GM19035 (cell line): ENCODE measurements at regions not wholly inside any gene's neighbourhood (a gene's known extent, or its start where the extent isn't known, plus 50 kb on each side); places are given as distances from the start of the nearest gene placed in this dataset.

Source experiments
- ATAC-seq: cut with Tn5 transposase; IDR thresholded peaks from one replicate; pipeline ENCODE4 v1.9.1; 2021; ENCODE audit not compliant: unreplicated experiment

DNA sequence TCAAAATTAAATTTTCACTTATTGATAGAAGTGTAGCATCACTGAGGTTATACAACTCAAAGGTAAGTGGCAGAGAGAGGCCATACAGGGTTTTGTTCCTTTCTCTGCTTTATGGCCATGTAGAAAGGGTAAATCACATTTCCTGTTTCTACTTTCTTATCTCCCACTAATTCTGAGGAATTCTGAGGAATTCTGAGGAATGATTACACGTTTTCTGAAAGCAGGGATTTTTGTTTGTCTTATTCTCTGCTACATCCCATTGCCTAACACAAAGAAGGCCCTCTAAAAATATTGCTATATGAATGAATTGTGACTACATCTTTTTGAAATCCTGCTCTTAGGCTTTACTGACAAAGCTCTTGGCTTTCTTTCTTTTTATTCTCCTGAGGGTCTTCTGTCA, 516.9 kb upstream of the ZNF608 start:
- no peak for ATAC-seq

DNA sequence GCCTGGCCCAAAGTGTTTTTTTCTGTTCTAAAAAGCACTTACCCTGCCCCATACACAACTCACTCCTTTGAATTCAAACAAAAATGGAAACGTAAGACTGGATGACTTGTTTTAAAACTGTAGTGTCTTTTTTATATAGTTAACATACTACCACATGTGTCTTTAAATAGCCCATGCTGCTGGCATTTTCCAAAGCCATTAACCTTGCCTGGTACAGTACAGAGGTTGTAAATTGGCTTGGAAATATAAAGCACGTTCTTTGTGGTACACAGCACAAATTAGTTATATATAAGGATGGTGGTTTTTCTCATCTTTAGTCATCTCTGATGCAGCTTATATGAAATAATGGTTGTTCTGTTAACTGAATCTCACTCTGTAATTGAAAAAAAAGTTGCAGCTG, 519.7 kb upstream of the ZNF608 start:
- ATAC-seq = no peak

DNA sequence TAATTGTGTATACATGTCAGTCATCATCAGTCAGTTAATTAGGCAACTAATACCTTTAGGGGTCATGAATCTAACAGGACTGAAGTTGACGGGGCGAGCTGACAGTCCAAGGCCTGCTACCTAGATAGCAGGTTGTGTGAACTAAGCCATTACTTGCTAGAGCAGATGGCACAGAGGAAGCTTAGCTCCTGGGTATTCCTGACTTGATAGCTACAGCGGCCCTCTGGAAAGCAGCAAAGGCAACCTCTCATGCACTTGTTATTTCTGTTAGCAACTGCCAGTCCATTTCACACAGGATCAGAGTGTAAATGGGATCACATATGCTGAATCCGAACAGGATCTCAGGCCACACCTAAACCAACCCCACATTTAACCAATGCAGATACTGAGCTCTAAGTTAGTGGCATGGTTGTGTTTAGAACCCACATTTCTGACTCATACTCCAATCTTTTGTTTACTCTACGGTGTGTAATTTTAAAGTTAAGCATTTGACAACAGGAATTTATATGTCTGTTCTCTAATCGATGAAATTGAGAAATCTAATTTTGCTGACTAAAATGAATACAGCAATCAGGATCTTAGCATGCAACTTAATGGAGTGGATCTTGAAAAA, 521.3 kb upstream of the ZNF608 start:
- ATAC-seq = no peak

DNA sequence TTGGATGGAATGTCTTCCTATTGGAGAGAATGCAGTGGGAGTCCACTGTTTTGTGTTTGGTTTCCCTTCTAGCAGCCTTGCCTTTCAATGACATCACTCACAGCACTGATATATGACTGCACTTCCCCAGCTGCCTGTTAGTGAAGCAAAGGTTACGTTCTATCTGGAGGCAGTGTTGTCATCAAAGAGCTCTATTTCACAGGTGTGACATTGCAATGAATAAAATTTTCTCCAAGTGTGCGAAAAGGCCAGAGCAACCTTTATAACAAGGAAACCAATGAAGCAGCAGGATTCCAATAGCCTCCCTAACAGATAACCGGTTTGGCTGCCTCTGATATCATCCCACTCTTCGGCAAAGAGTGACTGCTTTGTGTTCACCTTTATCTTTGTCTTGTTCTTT, 523.5 kb upstream of the ZNF608 start:
- ATAC-seq = no peak

DNA sequence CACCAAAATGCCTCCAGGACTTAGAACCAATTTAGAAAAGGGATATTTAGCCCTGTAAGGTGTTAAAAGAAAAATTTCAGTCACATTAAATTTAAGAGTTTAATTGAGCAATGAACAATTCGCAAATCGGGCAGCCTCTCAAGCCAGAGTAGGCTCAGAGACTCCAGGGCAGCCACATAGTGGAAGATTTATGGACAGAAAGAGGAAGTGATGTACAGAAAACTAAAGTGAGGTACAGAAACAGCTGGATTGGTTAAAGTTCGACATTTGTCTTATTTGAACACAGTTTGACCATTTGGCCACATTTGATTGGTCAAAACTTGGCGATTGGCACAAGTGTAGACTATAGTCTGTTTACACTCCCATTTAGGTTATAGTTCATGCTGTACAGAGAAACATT, 525.9 kb upstream of the ZNF608 start:
- ATAC-seq = no peak

DNA sequence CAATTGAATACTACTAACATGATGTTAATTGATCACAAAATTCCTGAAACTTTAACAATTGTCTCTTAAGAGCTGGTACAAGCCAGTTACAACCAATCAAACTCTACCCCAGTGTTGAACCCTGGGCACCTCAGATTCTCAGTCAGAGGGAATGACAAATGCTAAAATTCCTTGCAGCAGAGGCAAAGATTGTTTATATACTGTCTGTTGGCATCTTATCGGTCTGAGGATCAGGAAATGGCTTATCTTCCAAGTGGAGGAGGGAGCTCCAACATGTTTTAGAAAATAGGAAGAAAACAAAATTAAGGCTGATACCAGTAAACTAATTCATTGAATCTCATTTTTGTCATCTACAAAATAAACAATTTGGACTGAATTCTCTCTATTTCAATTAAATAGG, 527.8 kb upstream of the ZNF608 start:
- ATAC-seq = no peak

DNA sequence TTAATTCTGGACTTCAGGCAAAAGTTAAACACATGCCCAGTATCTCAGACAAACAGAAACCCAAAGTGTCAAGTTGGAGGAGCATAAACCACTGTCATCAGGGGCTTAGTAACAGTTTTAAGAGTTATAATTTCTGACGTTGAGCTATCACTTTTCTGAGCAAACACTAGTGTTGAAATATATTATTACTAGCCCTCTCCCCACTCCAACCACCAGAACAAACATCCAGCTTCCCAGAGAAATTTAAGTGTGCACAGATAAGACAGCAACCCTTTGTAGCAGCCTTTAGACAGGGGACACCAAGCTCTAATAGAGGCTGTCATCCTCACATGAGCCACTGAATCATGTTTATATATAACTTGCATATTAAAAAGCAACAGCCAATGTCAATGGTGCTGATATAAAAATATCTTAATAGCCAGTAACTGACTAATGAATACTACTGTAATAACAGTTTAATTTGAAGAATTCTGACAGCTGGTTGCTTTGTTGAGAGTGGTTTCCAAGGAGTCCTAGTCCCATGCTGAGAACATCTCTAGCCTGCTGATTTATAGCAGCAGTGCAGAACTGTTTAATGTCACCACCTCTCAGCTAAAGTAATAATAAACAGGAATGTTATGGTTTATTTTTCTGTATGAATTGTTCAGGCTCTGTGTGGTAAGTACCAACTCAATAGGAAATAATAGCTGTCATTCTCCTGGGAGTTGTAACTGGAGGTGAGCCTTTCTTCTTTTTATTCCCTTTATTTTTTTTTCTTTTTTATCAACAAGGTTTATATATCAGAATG, 528.7 kb upstream of the ZNF608 start:
- no peak for ATAC-seq

DNA sequence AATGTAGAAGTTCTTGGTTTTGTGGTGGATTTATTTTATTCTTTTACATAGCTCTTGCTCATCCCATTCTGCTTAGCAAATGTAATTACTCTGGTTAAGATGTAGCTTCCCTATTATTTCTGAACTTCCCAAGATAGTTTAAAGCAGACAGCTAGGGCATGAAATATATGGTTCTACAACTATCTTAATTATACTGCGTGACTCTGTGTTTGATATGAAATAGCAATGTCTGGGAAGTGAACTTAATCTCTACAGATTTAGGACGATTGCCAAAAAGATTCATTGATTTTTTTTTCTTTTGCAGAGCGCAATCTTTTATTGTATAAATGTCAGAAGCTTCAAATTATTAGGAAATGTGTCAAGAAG, 529.3 kb upstream of the ZNF608 start:
- ATAC-seq = no peak

DNA sequence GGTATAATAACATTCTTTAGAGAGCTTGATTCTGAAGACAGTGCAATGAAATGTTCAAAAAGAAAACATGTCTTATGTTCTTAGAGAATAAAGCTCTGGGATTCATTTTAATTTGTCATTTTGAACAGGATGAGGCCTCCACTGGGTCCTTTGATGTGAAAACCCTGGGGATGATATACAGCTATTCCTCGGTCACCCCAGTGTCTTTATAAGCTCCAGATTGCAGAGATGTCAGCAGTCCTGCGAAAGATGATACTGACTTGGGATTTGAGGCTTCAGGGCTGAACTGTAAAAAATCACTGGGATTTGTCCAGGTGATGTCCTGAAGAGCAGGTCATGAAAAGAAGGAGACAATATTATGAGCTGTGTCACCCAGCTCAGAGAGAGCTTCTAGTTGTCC, 529.7 kb upstream of the ZNF608 start:
- ATAC-seq = no peak

DNA sequence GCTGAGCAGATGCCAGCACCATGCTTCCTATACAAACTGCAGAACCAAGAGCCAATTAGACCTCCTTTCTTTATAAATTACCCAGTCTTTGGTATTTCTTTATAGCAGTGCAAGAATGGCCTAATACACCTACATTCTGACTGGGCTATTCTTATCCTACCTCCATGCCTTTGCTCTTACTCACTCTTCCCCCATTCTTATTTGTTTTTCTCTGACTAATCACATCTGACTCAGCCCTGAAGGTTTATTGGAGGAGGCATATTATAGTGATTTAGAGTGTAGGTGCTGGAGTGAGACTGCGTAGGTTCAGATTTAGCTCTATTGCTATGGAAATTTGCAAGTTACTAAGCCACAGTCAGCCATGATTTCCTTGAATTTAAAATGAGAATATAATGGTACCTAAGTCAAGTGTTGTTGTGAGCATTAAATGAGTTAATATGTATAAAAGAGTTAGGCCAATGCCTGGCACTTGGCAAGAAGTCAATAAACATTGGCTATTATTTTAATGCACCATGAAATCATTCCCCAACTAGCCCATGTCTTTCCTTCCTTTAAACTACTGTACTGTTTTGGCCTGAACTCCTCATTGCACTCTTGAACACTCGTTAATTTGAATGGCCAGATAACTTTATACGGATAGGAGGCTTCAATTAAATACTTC, 531.2 kb upstream of the ZNF608 start:
- ATAC-seq = no peak

DNA sequence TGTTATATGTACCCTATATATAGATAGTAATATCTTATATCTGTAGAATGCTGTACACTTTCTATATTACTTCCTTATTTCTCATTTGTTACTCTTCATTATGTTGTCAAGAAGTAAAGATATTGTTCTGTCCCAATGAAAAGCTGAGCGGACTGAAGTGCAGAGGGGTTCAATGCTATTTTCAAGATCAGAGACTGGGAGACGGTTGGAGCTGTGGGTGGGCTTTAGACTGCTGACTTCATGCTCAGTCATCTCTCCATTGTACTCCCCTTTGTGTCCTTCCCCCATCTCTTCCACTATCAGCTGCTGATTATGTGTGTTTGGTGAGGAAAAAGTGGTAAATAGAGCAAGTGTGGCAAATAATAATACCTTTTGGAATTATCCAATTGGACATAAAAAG, 532.3 kb upstream of the ZNF608 start:
- no peak for ATAC-seq

DNA sequence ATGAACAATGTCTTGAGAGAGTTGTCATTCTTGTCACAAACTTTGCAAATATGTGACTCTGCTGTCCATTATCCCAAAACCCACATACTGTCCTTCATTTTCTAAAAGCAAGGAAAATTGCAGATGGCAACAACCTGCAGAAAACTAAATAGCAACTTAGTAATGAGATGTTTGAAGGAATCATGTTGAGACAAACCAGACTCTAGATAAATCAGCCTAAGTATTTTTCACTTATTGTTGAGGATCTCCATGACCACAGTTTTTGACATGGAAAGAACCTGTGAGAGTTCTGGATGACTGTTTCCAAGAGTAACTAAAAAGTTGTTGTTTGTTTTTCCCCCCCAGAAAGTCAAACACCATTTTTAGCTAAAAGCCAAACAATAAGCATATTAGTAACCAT, 535.2 kb upstream of the ZNF608 start:
- ATAC-seq = no peak

DNA sequence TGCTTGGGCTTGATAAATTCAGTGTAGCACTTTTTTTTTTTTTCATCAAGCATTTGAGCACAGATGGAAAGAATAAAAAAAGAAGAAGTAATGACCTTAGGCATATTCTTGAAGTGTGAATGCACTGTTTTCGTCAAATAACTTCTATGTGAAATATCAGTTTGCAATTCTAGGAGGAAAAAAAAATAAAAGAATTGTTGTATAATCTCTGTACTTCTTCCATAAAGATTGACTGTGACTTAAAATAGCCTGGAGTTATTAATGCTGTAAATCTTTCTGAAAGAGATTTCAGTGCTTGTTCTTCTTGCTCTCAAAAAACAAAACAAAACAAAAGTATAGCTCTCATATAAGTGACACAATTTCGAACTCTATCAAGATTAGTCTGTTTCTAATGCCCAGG, 536.9 kb upstream of the ZNF608 start:
- ATAC-seq = no peak

DNA sequence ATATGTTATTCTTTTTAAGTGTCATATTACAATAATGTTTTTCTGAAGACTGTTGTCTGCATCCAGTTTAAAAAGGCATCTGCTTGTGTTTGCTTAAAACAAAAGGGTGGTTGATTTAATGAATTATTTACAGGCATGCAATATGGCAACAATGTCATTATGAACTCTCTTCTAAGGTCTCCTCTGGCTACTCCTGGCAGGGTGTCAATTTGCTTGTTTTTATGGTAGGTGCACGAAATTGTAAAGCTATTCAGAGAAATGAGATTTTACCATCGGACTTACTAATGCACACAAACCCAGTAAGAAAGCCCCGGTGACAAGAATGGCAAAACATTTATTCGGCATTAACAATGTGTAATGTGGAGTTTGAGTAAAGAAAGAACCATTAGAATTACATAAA, 539.8 kb upstream of the ZNF608 start:
- no peak for ATAC-seq

DNA sequence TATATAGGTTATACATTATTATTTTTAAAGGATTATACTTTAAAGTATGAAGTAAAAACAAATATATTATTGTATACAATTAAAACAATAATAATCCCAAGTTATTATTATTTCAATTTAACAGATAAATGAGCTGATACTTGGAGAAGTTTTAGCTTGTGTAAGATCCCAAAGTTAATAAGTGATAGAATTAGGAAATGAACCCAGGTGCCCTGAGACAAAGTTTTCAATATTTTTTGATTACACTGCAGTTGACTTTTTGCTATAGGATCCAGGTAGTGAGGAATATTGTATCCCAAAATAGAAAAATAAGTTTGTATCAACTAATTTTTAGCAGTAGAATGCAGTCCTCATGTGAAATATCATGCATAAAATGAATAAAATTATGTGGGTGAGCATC, 543.2 kb upstream of the ZNF608 start:
- ATAC-seq = no peak

DNA sequence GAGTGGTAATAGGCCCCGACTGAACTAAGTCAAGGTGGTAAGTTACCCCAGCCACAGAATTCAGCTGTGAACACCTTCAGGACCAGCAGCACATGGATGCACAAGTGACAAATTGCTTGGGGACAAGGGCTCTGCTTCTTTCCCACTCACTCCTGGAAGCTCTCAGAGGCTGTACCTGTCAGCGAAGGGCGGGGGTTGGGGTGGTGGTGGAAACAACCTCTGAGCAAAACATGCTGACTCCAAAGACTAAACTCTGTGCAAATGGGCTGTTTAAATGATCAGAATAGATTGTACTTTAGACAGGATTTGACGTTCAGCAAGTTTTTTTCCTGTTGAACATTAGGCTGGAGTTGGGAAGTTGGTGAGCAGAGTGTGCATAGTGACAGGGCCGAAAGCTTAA, 544.5 kb upstream of the ZNF608 start:
- no peak for ATAC-seq

DNA sequence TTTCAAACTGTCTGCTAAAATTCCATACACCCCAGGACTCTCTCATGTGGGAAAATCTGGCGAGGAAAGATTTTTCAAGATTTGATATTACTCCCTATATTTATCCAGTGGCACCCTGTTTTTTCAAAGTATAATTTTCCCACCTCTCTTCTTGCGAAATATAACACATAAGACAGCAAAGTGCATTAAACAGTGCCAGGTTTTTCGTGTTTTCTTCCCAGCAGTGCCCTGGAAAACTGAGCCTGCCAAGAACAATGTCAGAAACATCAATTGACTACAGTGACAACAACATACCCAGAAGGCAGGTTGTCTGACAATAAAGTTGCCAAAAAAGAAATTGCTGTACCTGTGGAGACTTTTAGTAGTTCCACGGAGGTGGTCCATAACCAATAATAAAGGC, 545.0 kb upstream of the ZNF608 start:
- no peak for ATAC-seq

DNA sequence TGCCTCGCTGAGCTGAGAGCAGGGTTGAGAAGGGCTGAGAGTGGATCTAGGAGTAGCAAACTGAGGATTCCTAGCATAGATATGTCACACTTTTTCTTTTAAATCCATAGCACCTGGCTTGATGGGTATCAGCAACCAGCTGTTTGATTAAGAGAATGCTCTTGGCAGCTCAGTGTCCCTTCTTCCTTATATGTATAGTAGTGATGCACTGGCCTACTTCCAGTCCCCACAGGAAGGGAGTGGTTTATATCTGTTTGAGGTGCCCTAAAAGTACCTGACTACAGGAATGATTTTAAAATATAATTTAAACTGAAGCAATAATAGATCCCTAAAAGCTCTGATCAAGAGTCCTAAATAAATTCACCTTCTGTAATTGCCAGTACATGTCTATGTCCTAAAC, 546.8 kb upstream of the ZNF608 start:
- ATAC-seq = no peak

DNA sequence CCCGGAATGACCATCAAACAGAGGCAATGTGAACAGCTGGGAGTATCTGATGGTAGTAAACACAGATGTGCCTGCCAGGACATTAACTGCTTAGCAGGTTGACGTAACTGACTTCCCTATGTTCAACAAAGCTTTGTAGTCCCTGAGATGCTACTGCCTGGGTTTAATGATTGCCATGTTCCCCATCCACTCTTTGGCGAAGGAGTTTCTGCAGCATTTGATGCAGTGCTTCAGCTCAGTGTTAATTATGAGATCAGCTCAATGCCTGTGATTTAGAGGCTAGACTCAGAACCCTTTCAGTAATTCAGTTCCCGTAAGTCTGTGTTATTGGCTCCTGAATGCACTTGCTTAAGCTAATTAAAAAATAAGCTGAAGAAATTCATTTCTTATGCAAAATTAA, 547.3 kb upstream of the ZNF608 start:
- no peak for ATAC-seq

DNA sequence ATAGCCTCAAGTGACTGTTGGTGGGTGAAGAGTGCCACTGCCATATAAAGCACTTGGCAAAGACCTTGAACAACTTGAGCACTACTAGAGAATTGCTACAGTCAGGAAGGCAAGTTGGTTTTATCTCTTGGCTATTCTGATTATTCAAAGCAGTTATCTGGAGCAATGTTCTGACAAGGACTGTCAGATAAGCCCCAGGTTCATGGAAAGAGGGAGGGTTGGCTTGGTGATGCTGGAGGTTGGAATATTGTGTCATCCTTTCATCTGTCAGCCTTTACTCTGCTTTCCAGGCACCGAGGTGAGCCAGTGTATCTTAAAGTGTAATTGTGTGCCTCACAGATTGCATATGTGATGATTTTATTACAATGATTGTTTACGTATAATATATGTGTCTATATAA, 548.4 kb upstream of the ZNF608 start:
- no peak for ATAC-seq

DNA sequence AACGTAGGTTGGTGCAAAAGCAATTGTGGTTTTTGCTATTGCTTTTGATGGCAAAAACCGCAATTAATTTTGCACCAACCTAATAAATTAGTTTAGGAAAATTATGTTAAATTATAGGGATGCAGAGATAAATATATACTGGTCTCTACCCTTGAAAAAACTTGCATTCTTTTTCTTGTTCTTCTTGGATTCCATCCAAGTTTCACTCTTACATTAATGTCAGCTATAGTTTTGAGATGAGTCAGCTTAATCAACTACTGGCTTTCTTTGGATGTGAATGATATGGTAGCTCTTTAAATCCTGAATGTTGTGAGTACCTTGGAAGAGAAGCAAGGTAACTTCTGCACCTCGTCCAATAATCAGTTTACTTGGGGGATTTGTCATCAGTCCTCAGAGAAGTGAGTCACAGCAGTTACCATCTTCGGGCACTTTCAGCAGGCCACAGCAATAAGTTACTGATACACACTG, 549.0 kb upstream of the ZNF608 start:
- ATAC-seq = no peak

DNA sequence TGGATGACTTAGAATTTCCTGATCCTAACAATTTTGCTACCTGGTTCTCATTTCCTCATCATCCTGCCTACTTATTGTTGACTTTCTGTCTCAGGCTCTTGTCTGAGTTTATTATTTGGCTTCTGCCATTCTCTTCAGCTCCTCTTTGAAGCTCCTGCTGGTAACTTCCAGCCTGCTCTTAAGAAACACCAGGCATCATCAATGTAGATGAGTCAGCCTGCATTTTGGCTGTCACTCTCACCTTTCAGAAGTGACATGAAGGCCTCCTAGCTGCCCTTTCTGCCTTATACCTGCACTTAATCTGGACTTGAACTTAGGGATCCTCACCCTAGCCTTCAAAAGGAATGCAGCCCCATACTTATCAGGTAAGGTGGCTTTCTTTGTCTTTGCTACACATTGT, 551.8 kb upstream of the ZNF608 start:
- no peak for ATAC-seq
